ENCODE measurements at regions not wholly inside any gene's neighbourhood (a gene's known extent, or its start where the extent isn't known, plus 50 kb on each side); places are given as distances from the start of the nearest gene placed in this dataset.

GRCh38 chr13:99145461-99145860, 55.2 kb upstream of the UBAC2 start:
- H3K4me3 ChIP-seq, result no peak overlapping the region
- no peaks in the 10 kb centered on the region for H3K4me1 ChIP-seq (replicated peaks in 1 of 2)
- no peaks in the 10 kb centered on the region for H3K36me3 ChIP-seq (replicated peaks in 1 of 2)
- WGBS, 4 donors, result 72 to 87% (median 80%) methylated on average over 4 of the region's 4 CpGs
- H3K9me3 ChIP-seq (replicated peaks in 1 of 3), result no peaks in the 10 kb centered on the region
- no peaks in the 10 kb centered on the region for H3K27me3 ChIP-seq
- peak in 1 of 7 donors; percentile 5 for DNase-seq
- TF ChIP-seq CTCF (IDR thresholded peaks at IDR 0.05) (no peak), POLR2A (IDR thresholded peaks at IDR 0.05) (no peak)
- no peak overlapping the region for H3K27ac ChIP-seq
- intact Hi-C loops (cut with DNase I), result no loop called here

- no peak overlapping the region for H3K4me3 ChIP-seq
- TF ChIP-seq CTCF (IDR thresholded peaks at IDR 0.05) (no peak), POLR2A (IDR thresholded peaks at IDR 0.05) (no peak)
- no peaks in the 10 kb centered on the region for H3K27me3 ChIP-seq
- 70 to 75% (median 71%) methylated on average over 7 of the region's 7 CpGs for WGBS, 4 donors
- no peaks in the 10 kb centered on the region for H3K9me3 ChIP-seq (replicated peaks in 1 of 3)
- H3K4me1 ChIP-seq (replicated peaks in 1 of 2), result no peaks in the 10 kb centered on the region
- H3K36me3 ChIP-seq (replicated peaks in 1 of 2), result no peaks in the 10 kb centered on the region
- H3K27ac ChIP-seq, result no peak overlapping the region
- peak in 1 of 7 donors; percentile 24 for DNase-seq
- intact Hi-C loops (cut with DNase I), result no loop called here
Measured at GRCh38 chr13:99150575-99151361, 49.9 kb upstream of the UBAC2 start.

Data from adrenal gland (tissue), 9 donors.